H7 (cell line): ENCODE measurements at regions not wholly inside any gene's neighbourhood (a gene's known extent, or its start where the extent isn't known, plus 50 kb on each side); places are given as distances from the start of the nearest gene placed in this dataset.

Experiments used
- DNase-seq: peaks from one replicate; pipeline ENCODE4 v3.0.0; 2012
- H3K27me3 ChIP-seq: 2 replicates; pipeline ENCODE4 v1.6.0; 2011; ENCODE audit warnings: mild to moderate bottlenecking, low read length; ENCODE audit not compliant: control insufficient read depth, insufficient read depth
- H3K36me3 ChIP-seq: replicated peaks from 2 replicates; pipeline ENCODE4 v1.5.1; 2011; ENCODE audit warnings: low read length; ENCODE audit not compliant: control insufficient read depth, insufficient read depth
- H3K4me3 ChIP-seq: 2 replicates; pipeline ENCODE4 v1.5.1; 2011; ENCODE audit warnings: low read depth, mild to moderate bottlenecking, control low read depth, low read length, moderate library complexity; ENCODE audit not compliant: insufficient read depth

- no peak for DNase-seq
- Histone ChIP-seq H3K36me3 (no peaks in the 10 kb centered on the region), H3K27me3 (no peaks in the 10 kb centered on the region), H3K4me3 (no peak overlapping the region)
Measured at GRCh38 chr9:84600739-84601138, 68.8 kb upstream of the NTRK2 start.

GRCh38 chr9:84604223-84604622, 65.3 kb upstream of the NTRK2 start:
- no peaks in the 10 kb centered on the region for H3K36me3 ChIP-seq
- no peak for DNase-seq
- no peaks in the 10 kb centered on the region for H3K27me3 ChIP-seq
- no peak overlapping the region for H3K4me3 ChIP-seq

GRCh38 chr9:84609779-84610178, 59.8 kb upstream of the NTRK2 start:
- no peaks in the 10 kb centered on the region for H3K27me3 ChIP-seq
- H3K4me3 ChIP-seq, result no peak overlapping the region
- DNase-seq, result no peak
- no peaks in the 10 kb centered on the region for H3K36me3 ChIP-seq

- DNase-seq, result no peak
- no peak overlapping the region for H3K4me3 ChIP-seq
- H3K27me3 ChIP-seq, result no peaks in the 10 kb centered on the region
- no peaks in the 10 kb centered on the region for H3K36me3 ChIP-seq
Measured at GRCh38 chr9:84613431-84613830, 56.1 kb upstream of the NTRK2 start.

GRCh38 chr9:84615544-84615943, 54.0 kb upstream of the NTRK2 start:
- DNase-seq, result peak; percentile 16
- Histone ChIP-seq H3K36me3 (no peaks in the 10 kb centered on the region), H3K27me3 (no peaks in the 10 kb centered on the region), H3K4me3 (no peak overlapping the region)

- Histone ChIP-seq H3K36me3 (no peaks in the 10 kb centered on the region), H3K27me3 (no peaks in the 10 kb centered on the region), H3K4me3 (no peak overlapping the region)
- no peak for DNase-seq
Measured at GRCh38 chr9:84617411-84618029, 52.0 kb upstream of the NTRK2 start.
